CD4-positive, alpha-beta T cell treated with Interleukin-6 for 4 hours (primary cell): ENCODE measurements at regions not wholly inside any gene's neighbourhood (a gene's known extent, or its start where the extent isn't known, plus 50 kb on each side); places are given as distances from the start of the nearest gene placed in this dataset.
A peak's percentile ranks its signal among the peaks of the same experiment; 100 is the strongest.

Experiments used
- DNase-seq: peaks from one replicate; pipeline ENCODE4 v3.0.0-alpha.2; 2020; ENCODE audit warnings: mixed read lengths

DNA sequence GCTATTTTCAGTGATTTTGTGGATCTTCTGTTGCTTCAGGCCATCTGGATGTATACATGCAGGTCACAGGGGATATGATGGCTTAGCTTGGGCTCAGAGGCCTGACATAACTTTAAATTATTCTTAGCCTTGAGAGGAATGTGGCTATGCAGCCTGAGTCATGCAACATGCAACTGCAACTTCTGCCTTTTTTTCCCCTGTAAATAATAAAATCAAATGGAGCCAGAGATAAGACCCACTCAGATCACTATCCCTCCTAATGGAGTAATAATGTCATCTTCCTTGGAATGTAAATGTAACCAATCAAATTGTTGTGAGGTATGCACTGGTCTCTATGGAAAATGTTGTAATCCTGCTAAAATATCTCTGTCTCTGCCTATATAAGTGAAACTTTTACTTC is 54.9 kb downstream of the MAGEB17 start:
- no peak for DNase-seq

DNA sequence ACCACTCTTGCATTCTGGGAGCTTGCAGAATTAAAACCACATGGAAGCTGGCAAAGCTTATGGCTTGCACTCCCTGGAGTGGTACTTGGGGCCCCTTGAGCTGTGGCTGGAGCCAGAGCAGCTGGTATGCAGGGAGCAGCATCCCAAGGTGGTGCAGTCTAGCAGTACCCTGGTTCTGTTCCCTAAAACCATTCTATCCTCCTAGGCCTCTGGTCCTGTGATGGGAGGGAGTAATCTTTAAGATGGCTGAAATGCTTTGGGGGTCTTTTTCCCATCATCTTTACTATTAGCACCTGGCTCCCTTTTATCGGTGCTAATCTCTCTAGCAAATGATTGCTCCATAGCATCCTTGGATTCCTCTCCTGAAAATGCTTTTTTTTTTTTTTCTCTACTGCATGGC is 56.1 kb downstream of the MAGEB17 start:
- no peak for DNase-seq

DNA sequence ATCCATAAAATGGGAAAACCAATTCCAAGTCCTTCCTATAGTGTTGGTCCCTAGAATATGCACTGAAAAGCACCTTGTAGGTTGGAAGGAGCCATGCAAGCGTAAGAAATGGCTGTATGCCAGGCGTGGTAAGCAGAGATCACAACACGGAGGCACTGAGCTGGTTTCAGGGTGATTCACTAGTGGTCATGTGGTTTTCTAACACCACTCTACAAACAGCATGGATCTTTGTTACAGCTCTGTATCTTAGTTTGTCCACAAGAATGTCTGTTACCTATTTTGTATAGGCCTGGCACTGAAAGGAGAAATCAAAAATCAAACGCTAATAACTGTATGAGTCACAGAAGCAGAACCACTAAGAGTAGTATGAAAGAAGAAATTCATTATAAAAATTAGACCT is 71.9 kb downstream of the MAGEB17 start:
- DNase-seq: no peak

DNA sequence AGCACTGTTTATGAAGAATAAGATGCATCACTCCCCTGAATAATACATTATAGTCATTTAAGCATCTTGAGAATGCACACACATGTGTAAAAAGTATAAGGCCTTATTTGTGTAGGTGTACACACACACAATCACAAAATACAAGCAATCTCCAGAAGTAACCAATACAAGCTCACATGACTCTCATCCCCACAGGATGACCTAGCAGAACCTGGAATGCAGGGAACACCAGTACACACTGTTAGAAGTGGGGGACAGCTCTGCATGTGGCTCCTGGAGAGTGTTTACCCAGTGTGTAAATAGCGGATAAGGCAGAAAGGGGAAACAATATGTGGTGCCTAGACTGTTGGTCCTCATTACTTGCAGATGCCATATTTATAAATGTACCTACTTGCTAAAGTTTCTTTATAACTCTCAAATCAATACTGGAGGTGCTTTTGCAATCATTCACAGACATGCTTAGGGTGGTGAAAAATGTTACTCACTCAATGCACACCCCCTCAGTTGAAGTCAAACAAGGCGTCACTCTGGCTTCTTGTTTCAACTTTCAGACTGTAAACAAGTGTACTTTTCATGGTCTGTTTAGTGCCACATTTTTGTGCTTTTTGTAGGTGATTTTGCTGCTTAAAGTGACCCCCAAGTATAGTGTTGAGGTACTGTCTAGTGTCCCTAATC is 73.1 kb downstream of the MAGEB17 start:
- DNase-seq: no peak

DNA sequence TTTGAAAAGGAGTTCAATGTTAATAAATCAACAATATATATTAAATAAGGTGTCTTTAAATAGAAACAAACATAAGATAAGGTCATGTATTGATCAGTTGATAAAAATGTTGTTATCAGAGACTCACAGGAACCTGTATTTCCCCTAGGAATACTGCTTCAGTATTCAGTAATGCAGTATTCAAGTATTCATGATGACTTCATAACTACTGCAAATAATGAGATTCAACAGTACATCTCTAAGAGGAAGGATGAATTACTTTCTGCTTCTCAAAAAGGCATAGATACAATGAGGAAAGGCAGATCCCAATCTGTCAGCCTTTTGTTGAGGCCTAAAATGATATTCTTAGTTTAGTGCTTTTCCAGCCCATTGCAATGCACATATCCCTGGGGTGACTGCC is 73.7 kb downstream of the MAGEB17 start:
- DNase-seq: no peak

DNA sequence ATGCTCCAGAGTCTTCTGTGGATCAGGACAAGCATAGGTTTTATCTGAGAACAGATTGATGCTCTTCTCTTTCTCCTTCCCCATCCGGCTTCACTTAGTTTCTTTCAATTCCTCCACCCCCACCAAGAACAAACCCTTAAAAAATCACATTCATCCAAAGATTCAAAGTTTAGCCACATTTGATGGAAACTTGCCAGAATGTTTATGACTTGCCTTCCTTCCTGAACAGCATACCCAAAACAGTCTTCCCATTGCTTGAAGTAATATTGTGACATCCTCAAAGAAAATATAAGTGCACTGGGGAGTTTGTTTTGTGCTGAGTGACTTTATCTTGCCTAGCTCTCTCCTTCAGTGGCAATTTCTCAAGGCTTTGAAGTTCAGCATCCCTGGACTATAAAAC is 83.0 kb downstream of the MAGEB17 start:
- no peak for DNase-seq

DNA sequence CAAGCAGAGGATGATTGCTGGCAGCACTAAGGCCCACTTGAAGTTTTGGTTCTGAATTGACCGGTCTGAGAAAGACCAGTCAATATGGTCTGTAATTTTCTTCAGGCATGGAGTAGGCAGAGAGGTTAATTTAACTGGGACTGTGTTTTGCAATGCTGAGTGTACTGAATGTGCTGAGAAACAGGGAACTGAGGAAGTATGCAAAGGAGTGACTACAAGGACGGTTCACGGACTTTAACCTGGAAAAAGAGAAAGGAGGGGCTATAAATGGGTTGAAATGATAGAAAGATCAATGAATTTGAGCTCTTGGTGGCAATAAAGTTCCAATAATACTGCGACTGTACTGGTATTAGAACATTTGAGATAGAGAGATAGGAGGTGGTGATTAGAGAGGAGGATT is 84.5 kb downstream of the MAGEB17 start:
- no peak for DNase-seq

DNA sequence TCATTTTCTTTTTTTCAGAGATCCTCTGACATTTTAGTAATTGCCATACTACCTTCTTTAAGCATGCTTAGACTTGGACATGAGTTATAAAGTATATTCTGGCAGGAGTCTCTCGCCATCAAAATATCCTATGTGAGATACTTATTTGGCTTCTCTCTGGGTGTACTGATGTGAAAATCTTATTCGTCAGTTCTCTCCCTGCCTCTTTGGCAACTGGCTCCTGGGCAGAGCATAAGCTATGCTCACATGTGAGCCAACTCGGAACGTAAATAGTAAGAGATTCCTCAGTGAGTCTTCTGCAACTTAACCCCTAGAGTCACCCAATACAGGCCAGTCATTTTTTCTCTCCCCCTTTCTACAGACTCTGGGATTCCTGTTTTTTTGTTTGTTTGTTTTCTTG is 91.6 kb downstream of the MAGEB17 start:
- DNase-seq: no peak

DNA sequence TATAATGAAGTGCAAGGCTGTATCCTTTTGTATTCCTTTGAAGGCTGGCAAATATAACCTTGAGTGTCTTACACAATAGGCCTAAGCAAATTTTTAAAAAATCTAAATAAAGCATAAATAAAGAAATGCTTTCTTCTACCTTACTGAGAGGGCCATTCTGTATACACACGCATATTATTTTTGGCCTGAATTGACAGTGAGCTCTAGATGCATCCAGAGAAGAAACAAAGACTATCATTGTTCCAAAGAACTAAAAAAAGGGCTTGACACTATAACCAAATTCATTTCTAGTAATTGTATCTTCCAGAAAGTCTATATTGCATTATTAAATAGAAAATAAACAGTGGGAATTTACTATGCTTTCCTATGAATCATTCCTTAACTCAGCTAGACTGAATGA is 100.2 kb downstream of the MAGEB17 start:
- no peak for DNase-seq

DNA sequence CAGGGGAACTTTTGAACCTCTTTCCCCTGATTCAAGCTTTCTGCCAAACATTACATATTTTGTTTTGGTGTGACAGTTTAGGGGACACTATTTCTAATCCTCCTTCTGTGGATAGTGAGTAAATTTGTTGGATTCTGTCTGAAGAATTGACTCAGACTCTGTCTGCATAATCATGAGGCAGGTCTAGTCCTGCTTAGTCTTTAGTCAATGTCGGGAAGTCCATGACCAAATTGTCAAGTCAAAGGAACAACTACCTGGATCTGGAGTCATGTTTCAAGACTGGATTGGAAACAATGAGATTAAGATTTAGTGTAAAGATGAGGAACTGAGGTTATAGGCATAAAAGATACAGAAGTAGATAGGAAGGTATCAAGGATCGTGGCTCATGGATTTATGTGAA is 100.9 kb downstream of the MAGEB17 start:
- no peak for DNase-seq

DNA sequence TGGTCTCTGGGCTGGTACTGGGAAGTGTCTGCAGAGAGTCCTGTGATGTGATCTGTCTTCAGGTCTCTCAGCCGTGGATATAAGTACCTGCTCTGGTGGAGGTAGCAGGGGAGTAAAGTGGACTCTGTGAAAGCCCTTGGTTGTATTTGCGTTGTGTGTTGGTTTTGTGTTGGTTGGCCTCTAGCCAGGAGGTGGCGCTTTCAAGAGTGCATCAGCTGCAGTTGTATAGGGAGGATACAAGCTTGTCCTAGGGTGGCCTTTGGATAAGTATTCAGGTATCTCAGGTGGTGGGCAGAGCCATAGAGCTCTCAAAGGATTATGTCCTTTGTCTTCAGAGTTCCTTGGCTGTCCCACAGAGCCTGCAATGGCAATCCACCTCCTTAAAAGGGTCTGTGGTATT is 111.6 kb downstream of the MAGEB17 start:
- peak; percentile 7 for DNase-seq

DNA sequence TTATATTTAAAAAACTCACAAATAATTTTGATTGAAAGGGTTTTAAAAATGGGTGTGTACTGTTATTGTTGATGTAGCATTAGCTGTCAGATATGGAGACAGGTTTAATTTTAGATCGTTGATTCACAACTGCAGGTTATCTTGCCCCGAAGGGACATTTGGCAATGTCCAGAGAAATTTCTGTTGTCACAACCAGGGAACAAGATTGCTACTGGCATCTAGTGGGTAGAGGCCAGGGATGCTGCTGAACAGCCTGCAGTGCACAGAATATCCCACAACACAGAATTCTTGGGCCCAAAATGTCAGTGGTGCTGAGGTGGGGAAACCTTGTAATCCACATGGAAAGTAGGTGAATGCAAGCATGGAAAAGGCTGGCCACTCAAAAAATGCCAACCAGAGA is 114.9 kb downstream of the MAGEB17 start:
- DNase-seq: no peak

DNA sequence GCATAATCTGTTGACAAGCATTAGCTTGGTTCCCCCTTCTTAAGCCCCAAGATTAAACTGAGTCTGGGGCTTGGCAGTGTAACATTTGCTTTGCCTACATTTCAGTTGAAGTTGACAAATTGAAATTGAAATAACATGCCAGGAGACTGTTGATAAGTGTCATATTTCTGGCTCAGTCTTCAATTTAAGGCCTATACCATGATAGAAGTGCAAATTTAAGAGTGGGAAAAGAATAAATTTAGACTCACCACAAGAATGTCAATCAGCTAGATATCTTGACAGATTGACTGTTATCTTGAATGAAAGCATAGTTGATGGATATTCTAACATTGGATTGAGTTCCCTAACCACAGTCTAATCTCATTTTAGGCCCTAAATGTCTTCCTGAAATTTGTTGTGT is 117.6 kb downstream of the MAGEB17 start:
- no peak for DNase-seq

DNA sequence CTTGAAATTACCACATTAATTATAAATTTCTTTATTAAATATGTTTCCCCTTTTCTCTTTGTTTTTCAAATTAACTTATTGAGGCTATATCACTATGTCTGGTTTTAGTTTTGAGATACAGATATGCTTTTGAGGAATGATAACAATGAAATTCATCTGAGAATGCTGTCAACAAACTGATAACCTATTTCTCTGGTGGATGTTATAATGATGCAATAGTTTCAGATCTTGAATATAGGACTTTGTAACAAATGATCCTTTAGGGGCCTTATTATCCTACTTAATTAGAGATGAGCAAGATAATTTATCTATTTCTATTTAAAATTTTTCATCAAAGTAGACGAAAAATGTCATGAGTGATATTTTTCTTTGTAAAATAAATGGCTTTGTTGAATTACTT is 123.7 kb downstream of the MAGEB17 start:
- DNase-seq: no peak

DNA sequence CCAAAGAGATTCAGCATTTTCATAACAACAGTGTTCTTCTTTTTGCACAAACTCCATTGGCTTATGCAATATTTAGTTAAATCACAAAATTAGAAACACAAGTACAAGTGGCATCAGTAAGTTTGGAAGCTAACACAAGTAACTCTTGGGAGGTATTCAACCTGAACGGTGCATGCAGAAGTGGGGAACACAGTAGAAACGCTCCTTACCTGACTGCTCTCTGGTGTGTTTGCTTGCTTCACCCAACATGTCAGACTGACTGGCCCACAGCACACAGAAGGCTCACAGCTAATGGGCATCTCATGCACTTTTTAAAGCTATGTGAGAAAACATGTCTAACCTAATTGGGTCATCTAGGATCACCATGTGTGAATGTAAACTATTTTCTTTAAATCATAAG is 133.6 kb downstream of the MAGEB17 start:
- DNase-seq: no peak

DNA sequence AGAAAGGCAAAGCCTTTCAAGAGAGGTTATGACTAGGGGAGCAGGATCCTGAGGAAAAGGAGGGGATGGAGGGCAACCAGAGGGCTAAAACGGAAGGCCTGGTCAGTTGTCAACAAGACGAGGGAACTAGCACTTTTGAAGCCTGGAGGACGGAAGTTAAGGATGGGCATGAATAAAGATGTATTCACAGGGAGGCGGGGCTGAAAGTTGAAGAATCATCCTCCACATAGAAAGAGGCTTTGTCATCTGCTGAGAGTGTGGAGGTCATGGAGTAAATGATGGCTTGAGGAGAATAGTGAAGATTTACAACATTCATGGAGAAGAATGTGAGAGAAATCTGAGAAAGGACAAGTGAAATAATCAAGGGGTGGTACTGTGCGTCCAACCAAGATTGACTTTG is 137.5 kb downstream of the MAGEB17 start:
- DNase-seq: no peak

DNA sequence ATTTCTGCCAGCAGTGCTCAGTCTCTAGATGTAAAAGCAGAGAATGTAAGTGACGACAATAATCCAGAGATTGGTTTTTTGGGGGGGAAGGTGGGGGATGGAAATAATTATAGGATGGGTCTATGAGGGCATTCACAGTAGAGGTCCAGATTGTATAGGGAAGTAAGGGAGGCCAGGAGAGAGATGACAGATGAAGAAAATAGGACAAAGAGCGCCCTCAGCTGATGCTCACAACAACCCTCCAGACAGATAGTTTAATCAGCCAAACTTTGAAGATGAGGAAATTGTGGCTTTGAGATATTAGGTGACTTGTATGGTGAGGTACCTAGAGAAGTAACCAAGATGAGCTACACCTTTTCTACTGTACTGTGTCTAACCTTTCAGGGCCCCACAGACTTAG is 137.9 kb downstream of the MAGEB17 start:
- no peak for DNase-seq

DNA sequence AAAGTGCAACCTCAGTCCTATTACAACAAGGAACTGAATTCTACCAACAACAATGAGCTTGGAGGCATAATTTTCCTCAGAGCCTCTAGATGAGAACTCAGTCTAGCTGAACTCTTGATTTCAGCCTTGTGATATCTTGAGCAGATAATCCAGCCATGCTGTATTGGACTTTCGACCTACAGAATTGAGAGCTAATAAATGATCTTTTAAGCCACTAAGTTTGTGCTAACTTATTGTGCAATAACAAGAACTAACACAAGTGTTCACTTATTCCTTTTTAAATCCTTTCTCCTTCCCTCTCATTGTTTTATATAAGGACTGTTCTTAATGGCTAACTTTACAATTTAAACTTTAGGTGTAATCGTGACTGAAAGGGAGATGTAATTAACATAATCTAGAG is 140.7 kb downstream of the MAGEB17 start:
- no peak for DNase-seq

DNA sequence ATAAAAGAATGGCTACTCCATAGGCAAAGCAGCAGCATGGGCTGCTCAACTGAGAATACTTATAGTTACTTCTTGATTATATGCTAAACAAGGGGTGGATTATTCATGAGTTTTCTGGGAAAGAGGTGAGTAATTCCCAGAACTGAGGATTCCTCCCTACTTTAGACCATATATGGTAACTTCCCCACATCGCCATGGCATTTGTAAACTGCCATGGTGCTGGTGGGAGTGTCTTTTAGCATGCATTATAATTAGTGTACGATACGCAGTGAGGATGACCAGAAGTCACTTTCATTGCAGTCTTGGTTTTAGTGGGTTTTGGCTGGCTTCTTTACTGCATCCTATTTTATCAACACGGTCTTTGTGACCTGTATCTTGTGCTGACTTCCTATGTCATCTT is 141.5 kb downstream of the MAGEB17 start:
- no peak for DNase-seq

DNA sequence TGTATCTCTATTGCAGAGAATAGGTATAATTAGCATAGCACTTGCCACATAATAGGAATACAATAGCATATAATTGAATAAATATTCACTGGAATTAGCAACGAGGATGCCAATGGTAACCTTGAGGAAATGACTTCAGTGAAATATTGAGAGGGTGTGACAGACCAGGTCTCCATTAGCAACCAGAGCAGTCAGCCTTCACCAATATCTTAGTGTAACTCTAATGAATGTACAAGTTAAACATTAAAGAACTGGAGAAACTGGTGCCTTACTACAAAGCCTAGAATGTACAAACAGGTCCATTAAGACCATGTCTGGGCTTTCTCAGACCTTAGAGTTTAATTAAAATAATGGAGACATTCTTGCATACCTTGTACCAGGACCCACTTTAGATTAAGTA is 143.0 kb downstream of the MAGEB17 start:
- no peak for DNase-seq

DNA sequence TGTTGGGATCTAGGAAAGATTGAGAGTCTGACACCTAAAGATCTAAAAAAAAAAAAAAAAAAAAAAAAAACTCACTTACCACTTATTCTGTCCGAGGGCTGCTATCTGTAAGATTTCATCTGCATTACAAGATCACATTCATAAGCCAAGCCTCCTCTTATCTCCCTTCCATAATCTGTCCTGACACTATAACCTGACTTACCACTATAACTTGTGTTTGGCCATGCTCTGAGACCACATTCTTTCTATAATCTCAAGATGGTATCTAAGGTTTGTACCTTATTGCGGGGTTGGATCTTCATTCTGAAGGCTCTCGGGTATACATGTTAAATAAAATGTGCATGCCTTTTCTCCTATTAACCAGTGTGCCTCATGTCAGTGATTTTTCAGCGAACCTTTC is 144.4 kb downstream of the MAGEB17 start:
- no peak for DNase-seq

DNA sequence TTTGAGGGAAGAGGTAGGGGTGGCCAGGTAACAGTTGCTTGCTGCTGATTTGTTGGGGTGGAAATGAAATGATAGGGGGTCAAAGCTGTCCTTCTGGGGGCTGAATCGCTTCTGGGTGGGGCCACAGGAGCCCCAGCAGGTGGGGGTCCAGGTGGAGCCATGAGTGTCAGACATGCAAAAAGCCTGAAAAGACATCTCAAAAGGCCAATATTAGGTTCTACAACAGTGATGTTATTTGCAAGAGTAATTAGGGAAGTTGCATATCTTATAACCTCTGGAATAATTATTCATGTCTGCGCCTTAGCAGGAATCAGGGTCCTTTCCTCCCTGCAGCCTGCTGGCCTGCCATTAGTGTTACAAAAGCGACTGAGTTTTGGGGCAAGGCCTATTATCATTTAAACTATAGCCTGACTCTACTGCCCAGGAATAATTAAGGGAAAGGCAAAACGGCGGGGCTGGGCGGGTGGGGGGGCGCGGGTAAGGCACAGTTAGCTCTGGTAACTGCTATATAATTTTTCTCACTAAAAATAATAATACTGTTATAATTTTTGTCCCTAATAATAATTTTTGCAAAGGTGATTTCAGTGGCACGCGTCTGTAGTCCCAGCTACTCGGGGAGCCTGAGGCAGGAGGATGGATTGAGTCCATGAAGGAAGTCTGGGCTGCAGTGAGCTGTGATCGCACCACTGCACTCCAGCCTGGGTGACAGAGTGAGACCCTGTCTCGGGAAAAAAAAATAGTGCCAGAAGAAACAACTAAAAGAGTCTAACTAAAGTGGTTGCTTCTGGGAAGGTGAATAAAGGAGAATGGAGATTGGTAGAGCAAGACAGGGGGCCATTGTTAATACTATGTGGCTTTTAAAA is 145.7 kb downstream of the MAGEB17 start:
- no peak for DNase-seq

DNA sequence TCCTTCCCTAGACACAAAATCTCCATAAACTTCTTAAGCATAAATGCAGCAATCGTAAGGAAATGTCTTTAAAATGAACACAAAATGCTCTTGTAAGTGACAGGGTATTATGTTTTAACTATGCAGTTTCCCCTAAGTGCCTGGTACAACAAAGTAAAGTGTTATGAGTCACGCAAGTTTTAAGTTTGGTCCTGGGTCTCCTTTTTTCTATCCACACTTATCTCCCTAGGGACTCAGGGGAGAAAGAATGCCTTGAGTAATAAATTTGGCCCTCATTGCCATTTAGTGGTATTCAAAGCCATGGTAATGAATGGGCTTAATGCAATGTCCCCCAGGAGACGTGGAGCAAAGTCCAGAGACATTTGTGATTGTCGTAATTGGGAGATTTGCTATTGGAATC is 149.1 kb downstream of the MAGEB17 start:
- DNase-seq: no peak

DNA sequence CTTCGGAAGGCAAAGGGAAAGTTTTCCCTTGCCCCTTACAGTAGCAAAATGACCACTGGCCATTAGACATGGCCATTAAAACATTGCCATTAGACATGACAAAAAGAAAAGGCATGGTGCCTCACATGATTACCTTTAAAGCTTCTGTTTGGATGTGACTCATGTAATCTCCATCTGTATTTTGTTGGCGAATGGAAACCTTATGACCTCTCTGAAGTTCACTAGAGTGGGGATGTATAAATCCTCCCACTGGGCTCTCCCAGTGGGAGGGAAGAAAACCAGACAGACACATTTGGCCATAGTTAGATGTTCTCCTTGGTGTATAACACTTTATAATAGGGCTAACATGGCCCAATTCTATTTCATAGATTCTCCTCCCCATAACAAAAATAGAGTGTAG is 152.6 kb downstream of the MAGEB17 start:
- DNase-seq: no peak
